ENCODE measurements at regions not wholly inside any gene's neighbourhood (a gene's known extent, or its start where the extent isn't known, plus 50 kb on each side); places are given as distances from the start of the nearest gene placed in this dataset.

- Histone ChIP-seq H3K4me2 (no peak overlapping the region), H3K27me3 (no peaks in the 10 kb centered on the region), H3K4me3 (no peak overlapping the region), H3K4me1 (peaks cover 0 to under 1% (median 0%) of the 10 kb centered on the region in 10 experiments; a peak in 3 of 20 replicates), H3K27ac (no peak overlapping the region), H4K20me1 (no peaks in the 10 kb centered on the region), H3K36me3 (no peaks in the 10 kb centered on the region), H3K9ac (no peak overlapping the region), H3K9me3 (replicated peaks in 1 of 11) (peaks cover 0 to 40% (median 15%) of the 10 kb centered on the region in 11 experiments; a peak in 16 of 22 replicates)
- TF ChIP-seq Cebpa-rat (IDR thresholded peaks at IDR 0.05), result no peak
These were observed 259.6 kb upstream of the ZNF717 start for GRCh38 chr3:76044601-76045600.

DNA sequence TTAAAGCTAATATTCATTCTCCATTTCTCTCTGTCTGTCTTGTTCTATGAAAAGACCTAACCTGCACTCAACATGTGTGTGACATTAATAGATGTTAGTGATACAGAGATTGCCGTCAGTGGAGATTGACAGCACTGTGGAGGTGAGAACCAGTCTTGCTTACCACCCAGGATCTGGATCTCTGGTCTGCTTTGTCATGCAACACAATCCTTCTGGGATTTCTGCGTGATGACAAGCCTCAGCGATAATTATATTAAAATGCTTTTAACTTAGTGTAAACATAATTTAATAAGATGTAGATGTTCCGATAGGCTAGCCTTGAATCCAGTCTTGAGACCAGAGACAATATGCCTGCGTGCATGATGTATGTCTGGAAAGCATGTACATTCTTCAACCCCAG, 262.0 kb upstream of the ZNF717 start:
- Histone ChIP-seq H3K27ac (no peak overlapping the region), H3K4me3 (no peak overlapping the region), H3K4me1 (no peaks in the 10 kb centered on the region), H3K36me3 (no peaks in the 10 kb centered on the region), H3K9me3 (replicated peaks in 1 of 11) (peaks cover 0 to 41% (median 20%) of the 10 kb centered on the region in 11 experiments; a peak in 16 of 22 replicates), H3K27me3 (no peaks in the 10 kb centered on the region), H4K20me1 (no peaks in the 10 kb centered on the region), H3K4me2 (no peak overlapping the region), H3K9ac (no peak overlapping the region)
- TF ChIP-seq Cebpa-rat (IDR thresholded peaks at IDR 0.05), result no peak

DNA sequence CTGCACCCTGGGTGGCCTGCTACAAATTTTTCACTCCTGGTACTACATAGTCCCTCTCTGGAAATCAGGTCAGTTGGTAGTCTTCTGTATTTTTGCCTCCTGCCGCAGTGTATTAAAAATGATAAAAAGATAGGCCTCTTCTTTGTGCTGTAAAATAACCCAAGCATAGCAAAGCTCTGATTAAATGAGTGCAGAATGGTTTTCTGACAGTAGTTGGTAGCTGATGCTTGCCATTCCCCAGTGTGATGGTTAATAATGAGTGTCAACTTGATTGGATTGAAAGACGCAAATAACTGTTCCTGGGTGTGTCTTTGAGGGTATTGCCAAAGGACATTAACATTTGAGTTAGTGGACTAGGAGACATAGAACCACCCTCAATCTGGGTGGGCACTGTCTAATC, 264.4 kb upstream of the ZNF717 start:
- TF ChIP-seq Cebpa-rat (IDR thresholded peaks at IDR 0.05), result no peak

GRCh38 chr3:76051145-76051544, 265.8 kb upstream of the ZNF717 start:
- Histone ChIP-seq H3K27ac (no peak overlapping the region), H3K4me2 (no peak overlapping the region), H3K4me1 (no peaks in the 10 kb centered on the region), H3K9me3 (replicated peaks in 1 of 11) (peaks cover 10 to 43% (median 31%) of the 10 kb centered on the region in 11 experiments; a peak in 21 of 22 replicates), H3K4me3 (no peak overlapping the region), H3K27me3 (no peaks in the 10 kb centered on the region), H3K36me3 (no peaks in the 10 kb centered on the region), H3K9ac (no peak overlapping the region), H4K20me1 (no peaks in the 10 kb centered on the region)
- TF ChIP-seq Cebpa-rat (IDR thresholded peaks at IDR 0.05), result no peak

More for the DNA sequence above, 264.4 kb upstream of the ZNF717 start:
- Histone ChIP-seq H3K4me3 (no peak overlapping the region), H4K20me1 (no peaks in the 10 kb centered on the region), H3K36me3 (no peaks in the 10 kb centered on the region), H3K9me3 (replicated peaks in 1 of 11) (peaks cover 2 to 38% (median 22%) of the 10 kb centered on the region in 11 experiments; a peak in 19 of 22 replicates), H3K4me1 (no peaks in the 10 kb centered on the region), H3K27me3 (no peaks in the 10 kb centered on the region), H3K27ac (no peak overlapping the region), H3K9ac (no peak overlapping the region), H3K4me2 (no peak overlapping the region)

DNA sequence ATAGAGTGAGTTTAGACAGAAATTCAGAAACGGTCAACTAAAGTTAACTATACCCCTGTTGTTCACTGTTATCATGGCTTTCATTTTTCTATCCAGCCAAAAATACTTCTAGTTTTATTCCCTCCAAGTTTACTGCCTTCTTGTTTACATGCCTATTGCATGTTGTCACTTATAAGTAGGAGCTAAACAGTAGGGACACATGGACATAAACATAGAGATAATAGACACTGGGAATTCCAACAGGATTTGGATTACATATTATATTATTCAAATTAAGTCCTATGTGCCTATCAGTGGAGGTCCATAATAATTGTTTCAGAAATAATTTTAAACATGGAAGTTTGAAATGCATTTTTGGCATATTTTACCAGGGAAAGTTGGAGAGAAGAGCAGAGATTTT, 269.1 kb upstream of the ZNF717 start:
- H3K4me2 ChIP-seq, result no peak overlapping the region
- H3K9ac ChIP-seq, result no peak overlapping the region
- no peak overlapping the region for H3K4me3 ChIP-seq
- H4K20me1 ChIP-seq, result no peaks in the 10 kb centered on the region
- H3K4me1 ChIP-seq, result no peaks in the 10 kb centered on the region
- H3K27ac ChIP-seq, result no peak overlapping the region
- H3K9me3 ChIP-seq (replicated peaks in 1 of 11), result peaks cover 10 to 44% (median 33%) of the 10 kb centered on the region in 11 experiments; a peak in 21 of 22 replicates
- no peak for TF ChIP-seq Cebpa-rat (IDR thresholded peaks at IDR 0.05)
- H3K36me3 ChIP-seq, result no peaks in the 10 kb centered on the region
- H3K27me3 ChIP-seq, result no peaks in the 10 kb centered on the region

DNA sequence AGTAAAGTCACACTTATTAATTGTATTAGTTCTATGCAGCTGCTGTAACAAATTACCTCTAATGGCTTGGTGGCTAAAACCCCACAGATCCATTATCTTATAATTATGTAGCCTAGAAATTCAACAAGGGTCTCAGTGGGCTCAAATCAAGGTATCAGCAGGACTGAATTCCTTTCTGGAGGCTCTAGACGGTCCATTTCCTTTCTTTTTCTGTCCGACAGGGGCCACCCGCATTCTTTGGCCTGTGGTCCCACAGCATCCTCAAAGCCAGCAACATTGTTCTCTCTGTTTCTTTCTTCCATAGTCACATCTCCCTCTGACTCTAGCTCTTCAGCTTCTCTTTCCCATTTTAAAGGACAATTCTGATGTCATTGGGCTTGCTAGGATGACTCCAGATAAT, 276.3 kb upstream of the ZNF717 start:
- no peak overlapping the region for H3K27ac ChIP-seq

GRCh38 chr3:76063019-76063418, 277.7 kb upstream of the ZNF717 start:
- Histone ChIP-seq H3K9me3 (replicated peaks in 1 of 11) (peaks cover 0 to 25% (median 5%) of the 10 kb centered on the region in 11 experiments; a peak in 11 of 22 replicates), H3K9ac (no peak overlapping the region), H3K4me2 (no peak overlapping the region), H4K20me1 (no peaks in the 10 kb centered on the region), H3K27me3 (no peaks in the 10 kb centered on the region), H3K4me3 (no peak overlapping the region), H3K4me1 (no peaks in the 10 kb centered on the region), H3K27ac (no peak overlapping the region), H3K36me3 (no peaks in the 10 kb centered on the region)
- TF ChIP-seq Cebpa-rat (IDR thresholded peaks at IDR 0.05), result no peak

More for the DNA sequence above, 276.3 kb upstream of the ZNF717 start:
- no peak for TF ChIP-seq Cebpa-rat (IDR thresholded peaks at IDR 0.05)
- Histone ChIP-seq H3K36me3 (no peaks in the 10 kb centered on the region), H3K9ac (no peak overlapping the region), H3K4me2 (no peak overlapping the region), H3K4me1 (no peaks in the 10 kb centered on the region), H3K4me3 (no peak overlapping the region), H3K27me3 (no peaks in the 10 kb centered on the region), H4K20me1 (no peaks in the 10 kb centered on the region), H3K9me3 (replicated peaks in 1 of 11) (peaks cover 0 to 34% (median 6%) of the 10 kb centered on the region in 11 experiments; a peak in 13 of 22 replicates)

GRCh38 chr3:76063811-76064210, 278.5 kb upstream of the ZNF717 start:
- peaks cover 0 to 31% (median 8%) of the 10 kb centered on the region in 11 experiments; a peak in 12 of 22 replicates for H3K9me3 ChIP-seq (replicated peaks in 1 of 11)
- H3K4me2 ChIP-seq, result no peak overlapping the region
- no peak for TF ChIP-seq Cebpa-rat (IDR thresholded peaks at IDR 0.05)
- no peak overlapping the region for H3K4me3 ChIP-seq
- H4K20me1 ChIP-seq, result no peaks in the 10 kb centered on the region
- H3K4me1 ChIP-seq, result no peaks in the 10 kb centered on the region
- no peaks in the 10 kb centered on the region for H3K36me3 ChIP-seq
- H3K9ac ChIP-seq, result no peak overlapping the region
- H3K27me3 ChIP-seq, result no peaks in the 10 kb centered on the region
- no peak overlapping the region for H3K27ac ChIP-seq

DNA sequence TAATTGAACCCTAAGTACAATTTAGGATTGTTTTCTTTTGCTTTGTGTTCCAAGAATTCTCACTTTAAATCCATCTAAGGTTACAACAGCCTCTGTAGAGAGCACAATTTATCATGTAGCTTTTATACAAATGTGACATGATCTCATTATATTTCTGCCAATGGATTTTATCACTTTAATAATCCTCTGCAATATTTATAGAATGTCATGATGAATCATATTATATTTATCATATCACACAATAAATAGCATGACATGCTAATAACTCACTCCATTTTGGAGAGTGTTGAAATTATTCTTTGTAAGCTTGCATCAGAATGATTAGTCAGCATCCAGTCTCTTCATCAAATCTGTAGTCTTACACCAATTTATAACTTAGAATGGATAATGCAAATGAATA, 280.6 kb upstream of the ZNF717 start:
- H3K9me3 ChIP-seq (replicated peaks in 1 of 11), result peaks cover 10 to 50% (median 27%) of the 10 kb centered on the region in 11 experiments; a peak in 21 of 22 replicates
- no peaks in the 10 kb centered on the region for H3K36me3 ChIP-seq
- H3K27ac ChIP-seq, result no peak overlapping the region
- H3K4me3 ChIP-seq, result no peak overlapping the region
- no peak overlapping the region for H3K4me2 ChIP-seq
- no peak for TF ChIP-seq Cebpa-rat (IDR thresholded peaks at IDR 0.05)
- no peak overlapping the region for H3K9ac ChIP-seq
- H4K20me1 ChIP-seq, result no peaks in the 10 kb centered on the region
- H3K4me1 ChIP-seq, result no peaks in the 10 kb centered on the region
- H3K27me3 ChIP-seq, result no peaks in the 10 kb centered on the region

Measured in BLaER1 treated with 17β-estradiol and CSF1 and Interleukin-3, amounts not matched to agents 10 nM and 100 nM (cell line).